Fibroblast of skin of right quadriceps (primary cell): ENCODE measurements at regions not wholly inside any gene's neighbourhood (a gene's known extent, or its start where the extent isn't known, plus 50 kb on each side); places are given as distances from the start of the nearest gene placed in this dataset.
A peak's percentile ranks its signal among the peaks of the same experiment; 100 is the strongest.

ENCODE experiments used
- DNase-seq: peaks from one replicate; pipeline ENCODE4 v3.0.0-alpha.2; 2013

- no peak for DNase-seq
Measured at GRCh38 chr17:70525961-70526360, 356.6 kb downstream of the KCNJ2 start.

GRCh38 chr17:70527364-70527888, 358.1 kb downstream of the KCNJ2 start:
- DNase-seq, result no peak

GRCh38 chr17:70533427-70533826, 364.1 kb downstream of the KCNJ2 start:
- no peak for DNase-seq

- peak; percentile 0 for DNase-seq
Measured at GRCh38 chr17:70535986-70536385, 366.7 kb downstream of the KCNJ2 start.

- no peak for DNase-seq
Measured at GRCh38 chr17:70539132-70539924, 370.0 kb downstream of the KCNJ2 start.

- DNase-seq, result no peak
Measured at GRCh38 chr17:70542876-70543275, 373.5 kb downstream of the KCNJ2 start.

- DNase-seq, result no peak
Measured at GRCh38 chr17:70544317-70544716, 375.0 kb downstream of the KCNJ2 start.

- peak; percentile 29 for DNase-seq
Measured at GRCh38 chr17:70552230-70552981, 383.1 kb downstream of the KCNJ2 start.

GRCh38 chr17:70552982-70553334, 383.6 kb downstream of the KCNJ2 start:
- DNase-seq, result no peak

GRCh38 chr17:70555723-70556122, 386.4 kb downstream of the KCNJ2 start:
- no peak for DNase-seq

GRCh38 chr17:70558821-70559220, 389.5 kb downstream of the KCNJ2 start:
- DNase-seq, result no peak

- no peak for DNase-seq
Measured at GRCh38 chr17:70560471-70560870, 391.1 kb downstream of the KCNJ2 start.

- DNase-seq, result no peak
Measured at GRCh38 chr17:70562137-70562536, 392.8 kb downstream of the KCNJ2 start.

GRCh38 chr17:70563281-70563820, 394.0 kb downstream of the KCNJ2 start:
- DNase-seq, result no peak

GRCh38 chr17:70564006-70564620, 394.8 kb downstream of the KCNJ2 start:
- DNase-seq, result peak; percentile 3

GRCh38 chr17:70569128-70569527, 399.8 kb downstream of the KCNJ2 start:
- DNase-seq, result no peak

GRCh38 chr17:70577456-70577855, 408.1 kb downstream of the KCNJ2 start:
- no peak for DNase-seq

- DNase-seq, result no peak
Measured at GRCh38 chr17:70581459-70581858, 412.1 kb downstream of the KCNJ2 start.

GRCh38 chr17:70582777-70583176, 413.4 kb downstream of the KCNJ2 start:
- DNase-seq, result no peak

GRCh38 chr17:70584255-70584654, 414.9 kb downstream of the KCNJ2 start:
- DNase-seq, result no peak

GRCh38 chr17:70588003-70588402, 418.7 kb downstream of the KCNJ2 start:
- DNase-seq, result no peak

GRCh38 chr17:70597774-70598173, 428.4 kb downstream of the KCNJ2 start:
- no peak for DNase-seq

GRCh38 chr17:70599198-70599597, 429.9 kb downstream of the KCNJ2 start:
- no peak for DNase-seq
